Stimulated activated CD4-positive, alpha-beta T cell treated with anti-CD3 and anti-CD28 coated beads, Interleukin-4, amount 100 ng/mL, for 48 hours (primary cell): ENCODE measurements at regions not wholly inside any gene's neighbourhood (a gene's known extent, or its start where the extent isn't known, plus 50 kb on each side); places are given as distances from the start of the nearest gene placed in this dataset.
"Not testable (repeated sequence)": the region's sequence is repeated elsewhere in the genome, so short reads cannot be mapped to it uniquely, and the experiment has no call there.

Source experiments
- DNase-seq, 2 donors: peaks; one replicate each; pipeline ENCODE4 v3.0.0-alpha.2; 2020; ENCODE audit warnings: low read depth in 2 of 2

DNA sequence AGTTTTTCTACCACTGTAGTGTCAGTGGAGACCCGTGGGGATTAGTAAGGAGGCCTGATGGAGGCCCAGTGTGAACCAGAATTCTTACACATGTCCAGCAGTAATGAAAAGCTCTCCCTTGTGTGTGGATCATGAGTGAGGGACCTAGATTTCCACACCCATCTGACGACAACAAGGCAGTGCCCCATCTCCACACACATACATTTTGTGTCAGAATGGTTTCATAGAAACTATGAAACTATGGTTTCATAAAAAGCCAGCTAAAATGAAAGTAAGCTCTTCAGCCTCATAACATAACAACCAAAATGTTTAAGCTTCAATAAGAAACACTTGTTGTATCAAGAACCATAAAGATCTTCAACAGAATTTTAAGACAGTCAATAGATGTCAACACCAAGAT is 884.5 kb upstream of the ADGRL3 start:
- no peak for DNase-seq

DNA sequence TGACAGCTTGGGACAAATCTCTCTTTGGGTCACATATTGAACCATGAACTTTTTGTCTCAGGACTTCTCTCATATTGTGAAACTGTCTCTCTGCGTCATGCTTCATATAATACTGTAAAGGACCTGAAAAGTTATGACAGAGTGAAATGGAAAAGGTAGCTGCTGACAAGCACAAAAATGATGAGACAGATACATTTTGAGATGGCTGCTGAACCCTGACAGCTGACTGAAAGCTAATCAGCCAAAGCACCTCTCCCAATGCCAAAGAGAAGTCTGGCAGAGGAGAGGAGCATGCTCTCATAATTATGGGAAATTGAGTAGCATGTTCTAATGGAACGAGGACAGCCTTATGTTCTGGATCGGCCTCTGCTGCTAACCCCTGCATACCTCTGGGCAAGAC is 873.4 kb upstream of the ADGRL3 start:
- no peak for DNase-seq

GRCh38 chr4:60327651-60328050 is 872.5 kb upstream of the ADGRL3 start:
- DNase-seq: no peak

DNA sequence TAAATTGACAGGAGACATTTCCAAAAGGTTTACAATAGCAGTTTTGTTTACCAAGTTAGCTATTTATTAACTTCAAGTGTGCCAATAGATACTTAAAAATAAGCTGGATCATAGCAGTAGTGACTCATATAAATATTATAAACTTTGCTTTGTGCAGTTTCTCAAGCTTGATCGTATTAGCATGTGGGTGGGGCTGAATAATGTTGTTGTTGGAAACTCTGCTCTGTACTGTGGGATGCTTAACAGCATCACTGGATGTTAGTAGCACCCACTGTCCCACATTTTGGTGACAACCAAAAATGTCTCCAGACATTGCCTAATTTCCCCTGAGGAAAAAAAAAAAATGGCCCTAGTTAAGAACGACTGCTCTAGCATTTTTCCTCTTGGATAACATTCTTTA is 855.2 kb upstream of the ADGRL3 start:
- DNase-seq: no peak

DNA sequence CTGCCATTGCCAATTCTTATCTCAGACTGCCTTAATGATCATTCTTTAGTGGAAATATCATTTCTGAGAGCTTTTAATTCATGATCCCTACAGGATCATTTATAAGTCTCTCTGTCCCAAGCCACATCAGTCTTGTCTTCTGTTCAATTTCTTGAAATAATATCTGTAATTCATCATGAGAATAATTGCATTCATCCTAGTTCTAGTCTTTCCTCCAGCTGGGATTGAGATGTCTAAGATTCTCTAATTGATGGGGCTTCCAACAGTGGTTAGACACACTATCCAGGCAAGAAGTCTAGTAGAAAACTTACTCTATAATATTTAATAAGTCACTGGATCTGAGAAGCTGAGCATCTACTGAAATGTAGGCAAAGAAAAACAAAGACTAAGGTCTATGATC is 854.7 kb upstream of the ADGRL3 start:
- DNase-seq: no peak

GRCh38 chr4:60359746-60360367 is 840.3 kb upstream of the ADGRL3 start:
- no peak for DNase-seq

- DNase-seq: no peak
Measured at GRCh38 chr4:60365176-60365575, 835.0 kb upstream of the ADGRL3 start.

GRCh38 chr4:60366661-60367060 is 833.5 kb upstream of the ADGRL3 start:
- DNase-seq: no peak

DNA sequence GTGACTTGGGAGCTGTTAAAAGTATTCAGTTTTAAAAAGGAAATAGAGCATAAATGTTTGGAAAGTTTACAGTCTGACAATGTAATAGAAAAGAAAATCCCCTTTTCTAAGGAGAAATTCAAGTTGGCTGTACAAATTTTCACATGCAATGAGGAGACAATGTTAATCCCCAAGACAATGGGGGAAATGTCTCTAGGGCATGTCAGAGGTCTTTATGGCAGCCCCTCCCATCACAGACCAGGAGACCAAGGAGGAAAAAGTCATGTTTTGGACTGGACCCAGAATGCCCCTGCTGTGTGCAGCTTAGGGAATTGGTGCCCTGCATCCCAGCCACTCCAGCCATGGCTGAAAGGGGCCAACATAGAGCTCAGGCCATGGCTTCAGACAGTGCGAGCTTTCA is 831.1 kb upstream of the ADGRL3 start:
- DNase-seq: no peak

DNA sequence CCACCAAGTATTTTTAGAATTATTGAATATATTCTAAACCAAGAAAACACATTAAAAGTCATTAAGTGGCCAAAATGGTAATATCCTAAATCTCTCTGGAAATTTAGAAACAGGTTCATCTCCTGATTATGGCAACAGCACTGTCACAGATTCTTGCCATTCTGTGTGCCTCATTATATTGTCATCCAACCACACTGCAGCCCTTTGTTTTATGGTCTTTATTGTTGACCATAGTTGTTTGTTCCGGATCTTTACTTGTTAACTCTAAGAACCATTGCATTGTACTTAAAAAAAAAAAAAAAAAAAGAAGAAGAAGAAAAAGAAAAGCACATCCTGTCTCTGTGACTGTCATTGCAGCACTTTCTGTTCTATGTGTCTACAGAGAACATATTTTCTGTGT is 822.1 kb upstream of the ADGRL3 start:
- no peak for DNase-seq

DNA sequence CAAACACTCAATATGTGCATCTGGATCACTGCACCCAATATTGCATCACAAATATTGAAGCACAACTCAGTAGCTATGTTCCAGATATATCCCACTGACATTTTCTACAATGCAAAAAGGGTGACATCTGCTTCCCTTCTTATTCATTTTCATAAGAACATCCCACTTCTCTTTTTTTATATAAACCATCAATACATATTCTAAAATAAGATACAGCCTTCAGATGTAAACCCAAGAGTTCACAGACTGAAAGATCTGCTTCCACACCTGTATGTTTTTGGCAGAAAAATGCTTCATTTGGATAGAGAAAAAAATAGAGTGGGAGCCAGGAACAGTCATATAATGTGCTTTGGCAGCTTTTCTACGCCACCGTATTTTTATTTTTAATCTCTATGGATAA is 815.6 kb upstream of the ADGRL3 start:
- no peak for DNase-seq

- no peak for DNase-seq
Measured at GRCh38 chr4:60389633-60390032, 810.5 kb upstream of the ADGRL3 start.

- no peak for DNase-seq
Measured at GRCh38 chr4:60396341-60397049, 803.6 kb upstream of the ADGRL3 start.

- no peak for DNase-seq
Measured at GRCh38 chr4:60400593-60400992, 799.5 kb upstream of the ADGRL3 start.

- DNase-seq: no peak
Measured at GRCh38 chr4:60404027-60404426, 796.1 kb upstream of the ADGRL3 start.

DNA sequence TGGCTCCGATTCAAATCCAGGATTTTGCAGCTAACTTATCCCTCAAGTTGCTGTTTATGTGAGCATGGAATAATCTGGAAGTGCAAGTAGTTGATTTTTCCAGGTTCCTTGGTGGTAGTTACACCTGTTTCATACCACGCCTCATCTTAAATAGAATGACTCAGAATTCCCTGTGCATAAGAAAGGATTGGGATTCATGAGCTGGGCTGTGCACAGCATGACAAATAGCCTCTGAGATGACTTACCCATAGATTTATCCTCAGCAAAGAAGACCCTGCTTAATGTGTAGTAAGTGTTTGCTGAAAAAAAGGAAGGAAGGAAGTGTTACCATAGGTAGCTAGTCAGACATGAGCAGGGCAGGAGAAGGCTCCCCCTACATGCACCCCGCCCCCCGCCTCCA is 777.7 kb upstream of the ADGRL3 start:
- DNase-seq: no peak

GRCh38 chr4:60423573-60424184 is 776.4 kb upstream of the ADGRL3 start:
- not testable (repeated sequence) for DNase-seq

DNA sequence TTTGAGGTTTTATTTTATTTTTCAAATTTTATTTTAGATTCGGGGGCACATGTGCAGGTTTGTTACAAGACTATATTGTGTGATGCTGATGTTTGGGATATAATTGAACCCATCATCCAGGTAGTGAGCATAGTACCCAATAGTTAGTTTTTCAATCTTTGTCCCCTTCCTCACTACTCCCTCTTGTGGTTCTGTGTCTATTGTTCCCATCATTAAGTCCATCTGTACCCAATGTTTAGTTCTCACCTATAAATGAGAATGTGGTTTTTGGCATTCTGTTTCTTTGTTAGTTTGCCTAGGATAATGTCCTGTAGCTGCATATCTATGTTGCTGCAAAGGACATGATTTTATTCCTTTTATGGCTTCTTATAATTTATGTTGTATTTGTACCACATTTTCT is 767.2 kb upstream of the ADGRL3 start:
- no peak for DNase-seq

- no peak for DNase-seq
Measured at GRCh38 chr4:60443068-60443467, 757.1 kb upstream of the ADGRL3 start.

DNA sequence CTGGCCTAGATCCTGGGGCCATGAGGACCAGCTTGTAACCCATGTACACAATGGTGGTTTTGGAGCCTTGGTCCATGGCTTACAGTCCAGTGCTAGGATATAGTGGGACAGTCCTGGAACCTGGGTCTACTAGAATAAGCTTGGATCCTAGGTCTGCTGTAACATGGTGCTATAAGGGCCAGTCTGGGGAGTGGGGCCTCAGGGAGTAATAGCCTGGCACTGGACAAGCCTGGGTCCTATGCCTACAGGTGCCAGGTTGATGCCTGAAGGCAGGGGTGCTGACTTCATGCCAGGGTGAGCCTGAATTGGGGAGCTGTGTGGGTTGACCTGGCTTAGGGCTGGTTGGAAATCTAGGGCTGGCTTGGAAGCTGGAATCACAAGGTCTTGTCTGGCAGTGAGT is 756.3 kb upstream of the ADGRL3 start:
- DNase-seq: no peak

DNA sequence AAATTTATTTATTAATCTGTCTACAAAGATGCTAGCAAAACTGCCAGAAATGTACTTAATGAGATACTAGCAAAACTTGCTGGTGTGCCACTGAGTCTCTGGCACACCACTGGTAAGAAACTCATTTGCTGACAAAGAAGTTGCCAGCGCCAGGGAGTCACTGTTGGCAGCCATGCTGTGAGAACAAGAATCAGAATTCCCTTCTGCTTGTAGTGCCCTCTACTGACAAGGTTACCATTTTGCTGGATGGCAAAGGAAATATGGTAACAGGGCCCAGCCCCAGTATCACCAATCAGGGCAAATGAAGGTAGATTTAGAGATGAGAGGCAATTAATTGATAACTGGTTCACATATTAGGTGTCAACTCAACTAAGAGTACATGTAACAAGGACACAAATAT is 750.1 kb upstream of the ADGRL3 start:
- no peak for DNase-seq

DNA sequence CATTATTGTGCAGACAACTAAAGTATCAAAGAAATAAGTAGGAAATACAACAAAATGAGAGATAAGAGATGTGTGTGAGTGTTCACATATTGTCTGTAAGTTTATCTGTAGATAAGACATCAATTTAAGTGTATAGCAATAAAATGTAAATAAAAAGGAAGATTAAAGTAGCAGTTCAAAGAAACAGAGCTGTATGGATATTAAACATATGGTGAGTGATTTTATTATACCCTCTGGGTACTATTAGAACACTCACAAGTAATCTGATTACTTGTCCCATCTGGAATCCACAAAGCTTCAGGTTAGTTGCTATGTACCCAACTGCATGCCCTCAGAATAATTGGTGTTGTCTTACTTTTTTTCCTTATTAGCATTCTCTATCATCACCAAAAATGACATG is 747.9 kb upstream of the ADGRL3 start:
- DNase-seq: no peak

DNA sequence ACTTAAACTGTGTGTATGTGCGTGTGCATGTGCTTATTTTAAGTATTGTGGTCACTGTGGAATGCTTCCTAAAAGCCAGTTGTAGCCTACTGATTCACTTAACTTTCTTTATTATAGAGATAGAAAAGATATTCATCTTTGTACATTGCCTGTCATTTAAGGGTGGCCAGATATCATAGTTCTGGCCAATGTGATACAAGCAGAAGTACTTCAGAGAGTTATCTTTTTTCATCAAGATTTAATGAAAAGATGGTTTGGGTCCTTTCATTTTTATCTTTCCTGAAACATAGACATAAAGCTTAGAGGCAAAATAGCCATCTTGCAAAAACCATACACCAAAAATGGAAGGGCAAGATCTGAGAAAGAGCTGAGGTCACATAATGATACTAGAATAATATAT is 744.7 kb upstream of the ADGRL3 start:
- DNase-seq: no peak
